GM12865 (cell line): ENCODE measurements at regions not wholly inside any gene's neighbourhood (a gene's known extent, or its start where the extent isn't known, plus 50 kb on each side); places are given as distances from the start of the nearest gene placed in this dataset.

Source experiments
- DNase-seq: peaks from one replicate; pipeline ENCODE4 v3.0.0; 2010; ENCODE audit warnings: low read depth
- H3K4me3 ChIP-seq: 2 replicates; pipeline ENCODE4 v1.5.1; 2011; ENCODE audit warnings: mild to moderate bottlenecking, low read depth, low read length, control low read depth
- CTCF ChIP-seq: IDR thresholded peaks from 2 replicates; pipeline ENCODE4 v1.5.1; 2011; ENCODE audit warnings: low read length, control low read depth, low read depth, inconsistent platforms; ENCODE audit not compliant: insufficient read depth; ENCODE audit errors: missing control alignments

- no peak overlapping the region for H3K4me3 ChIP-seq
- no peak for TF ChIP-seq CTCF
- DNase-seq = no peak
Observed at GRCh38 chr3:112739252-112739965, 98.5 kb upstream of the CCDC80 start.

GRCh38 chr3:112738366-112738765 lies 97.4 kb upstream of the CCDC80 start:
- H3K4me3 ChIP-seq = no peak overlapping the region
- DNase-seq = no peak
- no peak for TF ChIP-seq CTCF

GRCh38 chr3:112736805-112737566 lies 96.0 kb upstream of the CCDC80 start:
- no peak overlapping the region for H3K4me3 ChIP-seq
- DNase-seq = peak; percentile 8
- no peak for TF ChIP-seq CTCF

- TF ChIP-seq CTCF = no peak
- DNase-seq = no peak
Observed at GRCh38 chr3:112736386-112736785, 95.4 kb upstream of the CCDC80 start.

GRCh38 chr3:112735926-112736325 lies 95.0 kb upstream of the CCDC80 start:
- no peak for TF ChIP-seq CTCF
- DNase-seq = no peak
- no peak overlapping the region for H3K4me3 ChIP-seq

More at GRCh38 chr3:112736386-112736785, 95.4 kb upstream of the CCDC80 start:
- H3K4me3 ChIP-seq = no peak overlapping the region

- peak; percentile 71 for TF ChIP-seq CTCF
- no peak overlapping the region for H3K4me3 ChIP-seq
- peak; percentile 79 for DNase-seq
Observed at GRCh38 chr3:112734736-112735350, 93.9 kb upstream of the CCDC80 start.
